ENCODE measurements at regions not wholly inside any gene's neighbourhood (a gene's known extent, or its start where the extent isn't known, plus 50 kb on each side); places are given as distances from the start of the nearest gene placed in this dataset.

GRCh38 chr1:29785137-29785527 lies 548.8 kb downstream of the PTPRU start:
- H3K36me3 Mint-ChIP-seq (ENCODE audit: low read depth): no peaks in the 10 kb centered on the region
- H3K27ac Mint-ChIP-seq: no peak overlapping the region
- no peaks in the 10 kb centered on the region for H3K4me1 Mint-ChIP-seq (ENCODE audit: low read depth)
- no peak for DNase-seq
- no peak for TF ChIP-seq CTCF (IDR thresholded peaks at IDR 0.05)
- H3K9me3 Mint-ChIP-seq: no peaks in the 10 kb centered on the region
- peaks cover 5% of the 10 kb centered on the region for H3K27me3 Mint-ChIP-seq (ENCODE audit: insufficient read depth)
- no peak overlapping the region for H3K4me3 Mint-ChIP-seq

DNA sequence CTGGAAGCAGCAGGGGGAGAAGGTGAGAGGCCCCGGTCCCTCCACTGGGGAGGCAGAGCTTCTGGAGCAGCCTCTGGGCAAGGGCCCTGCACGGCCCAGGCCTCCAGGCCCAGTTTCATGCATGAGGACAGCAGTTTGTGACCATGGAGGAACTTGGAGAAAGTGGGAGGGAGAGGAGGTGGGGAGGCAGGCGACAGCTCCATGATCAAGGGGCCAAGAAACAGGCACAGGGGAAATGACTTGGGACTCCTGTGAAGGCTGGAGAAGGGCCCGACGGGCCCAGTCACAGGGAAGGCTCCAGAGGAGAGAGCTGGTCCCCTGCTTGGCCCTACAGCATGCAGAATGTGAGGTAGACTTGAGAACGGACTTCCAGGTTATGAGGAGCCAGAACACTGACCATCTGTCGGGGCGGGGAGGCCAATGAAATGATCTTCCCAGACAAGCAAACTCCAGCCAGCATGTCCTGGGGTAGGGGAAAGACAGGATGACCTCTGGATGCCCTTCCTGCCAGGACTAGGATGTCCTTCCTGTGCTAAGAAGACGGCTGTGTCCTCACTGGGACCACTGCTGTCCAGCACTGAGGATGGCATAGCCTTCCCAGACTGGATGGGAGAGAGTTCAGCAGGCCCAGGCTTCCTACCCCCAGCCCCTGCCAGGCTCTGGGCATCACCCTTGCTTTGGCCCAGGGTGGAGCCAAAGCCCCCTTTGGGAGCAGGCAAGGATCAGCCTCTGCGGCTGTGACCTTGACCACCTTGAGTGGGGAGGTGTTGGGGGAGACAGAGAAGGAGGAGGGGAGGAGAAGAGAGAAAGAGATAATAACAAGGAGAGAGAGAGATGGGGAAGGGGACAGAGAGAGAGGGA lies 548.2 kb downstream of the PTPRU start:
- DNase-seq: no peak
- no peak overlapping the region for H3K4me3 Mint-ChIP-seq
- peaks cover 5% of the 10 kb centered on the region for H3K27me3 Mint-ChIP-seq (ENCODE audit: insufficient read depth)
- H3K4me1 Mint-ChIP-seq (ENCODE audit: low read depth): no peaks in the 10 kb centered on the region
- H3K36me3 Mint-ChIP-seq (ENCODE audit: low read depth): no peaks in the 10 kb centered on the region
- H3K9me3 Mint-ChIP-seq: no peaks in the 10 kb centered on the region
- no peak for TF ChIP-seq CTCF (IDR thresholded peaks at IDR 0.05)
- H3K27ac Mint-ChIP-seq: no peak overlapping the region

GRCh38 chr1:29783508-29784275 lies 547.4 kb downstream of the PTPRU start:
- no peak overlapping the region for H3K4me3 Mint-ChIP-seq
- DNase-seq: no peak
- H3K27me3 Mint-ChIP-seq (ENCODE audit: insufficient read depth): peaks cover 5% of the 10 kb centered on the region
- no peaks in the 10 kb centered on the region for H3K36me3 Mint-ChIP-seq (ENCODE audit: low read depth)
- no peaks in the 10 kb centered on the region for H3K4me1 Mint-ChIP-seq (ENCODE audit: low read depth)
- no peaks in the 10 kb centered on the region for H3K9me3 Mint-ChIP-seq
- TF ChIP-seq CTCF (IDR thresholded peaks at IDR 0.05): no peak
- H3K27ac Mint-ChIP-seq: no peak overlapping the region

DNA sequence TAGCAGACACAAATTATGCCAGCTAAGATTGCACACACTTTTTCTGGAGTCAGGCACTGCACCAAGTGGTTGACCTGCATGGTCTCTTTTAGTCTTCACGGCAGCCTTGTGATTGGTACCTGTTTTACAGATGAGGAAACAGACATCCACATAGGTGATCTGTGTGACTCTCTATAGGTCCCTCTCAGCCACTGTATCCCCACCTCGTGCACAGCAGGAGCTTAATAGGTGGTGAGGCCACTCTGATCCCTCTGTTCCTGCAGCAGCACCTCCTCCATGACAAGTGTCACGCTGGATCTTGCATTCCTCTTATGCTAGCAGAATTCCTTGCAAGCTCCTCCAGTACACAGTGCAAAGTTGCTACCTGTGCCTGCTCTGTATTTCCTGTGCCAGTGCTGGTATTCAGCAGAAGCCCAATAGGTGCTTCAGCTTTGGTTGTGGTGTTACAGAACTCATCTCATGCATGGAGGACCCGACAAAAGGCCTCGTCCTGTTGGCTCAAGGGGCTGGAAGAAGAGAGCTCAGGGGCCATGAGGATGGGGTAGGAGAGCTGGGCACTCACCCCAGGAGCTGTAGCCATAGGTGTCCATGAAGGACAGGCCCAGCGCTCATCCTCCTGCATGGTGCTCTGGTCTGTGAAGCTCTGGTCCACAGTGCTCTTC lies 546.7 kb downstream of the PTPRU start:
- Mint-ChIP-seq H3K27ac (no peak overlapping the region), H3K4me1 (ENCODE audit: low read depth) (no peaks in the 10 kb centered on the region), H3K9me3 (no peaks in the 10 kb centered on the region), H3K4me3 (no peak overlapping the region), H3K36me3 (ENCODE audit: low read depth) (no peaks in the 10 kb centered on the region), H3K27me3 (ENCODE audit: insufficient read depth) (peaks cover 5% of the 10 kb centered on the region)
- no peak for TF ChIP-seq CTCF (IDR thresholded peaks at IDR 0.05)
- no peak for DNase-seq

DNA sequence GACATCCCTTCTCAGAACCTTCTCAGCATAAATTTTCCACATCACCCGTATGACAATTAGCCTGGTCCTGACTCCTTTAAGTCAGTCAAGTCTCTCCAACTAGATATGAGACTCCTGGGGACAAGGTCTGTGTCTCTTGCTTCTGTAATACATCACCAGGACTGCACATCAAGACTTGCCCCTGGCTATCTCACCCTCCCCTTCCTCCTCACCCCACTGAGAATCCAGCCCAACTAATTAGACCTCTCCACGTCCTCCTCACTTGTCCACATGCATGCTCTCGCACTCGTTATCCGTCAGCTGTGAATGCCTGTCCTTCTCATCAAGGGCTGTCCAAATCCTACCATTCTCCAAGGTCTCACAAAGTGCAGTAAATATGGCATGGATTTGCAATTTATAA lies 542.8 kb downstream of the PTPRU start:
- no peak for TF ChIP-seq CTCF (IDR thresholded peaks at IDR 0.05)
- Mint-ChIP-seq H3K27me3 (ENCODE audit: insufficient read depth) (peaks cover 2% of the 10 kb centered on the region), H3K36me3 (ENCODE audit: low read depth) (no peaks in the 10 kb centered on the region), H3K27ac (no peak overlapping the region), H3K9me3 (peaks cover 5% of the 10 kb centered on the region; the same call in 1 of the 2 replicates), H3K4me3 (no peak overlapping the region), H3K4me1 (ENCODE audit: low read depth) (no peaks in the 10 kb centered on the region)
- no peak for DNase-seq

Data from HFFc6 (cell line).